Right forelimb (tissue), 1 donor: ENCODE measurements at regions not wholly inside any gene's neighbourhood (a gene's known extent, or its start where the extent isn't known, plus 50 kb on each side); places are given as distances from the start of the nearest gene placed in this dataset.
"Not testable (repeated sequence)": the region's sequence is repeated elsewhere in the genome, so short reads cannot be mapped to it uniquely, and the experiment has no call there.

Experiments
- DNase-seq: peaks from one replicate; pipeline ENCODE4 v3.0.0-alpha.2; 2018

GRCh38 chr20:48489656-48490055 lies 338.1 kb downstream of the PREX1 start:
- peak; percentile 63 for DNase-seq

GRCh38 chr20:48489046-48489463 lies 338.7 kb downstream of the PREX1 start:
- no peak for DNase-seq

DNA sequence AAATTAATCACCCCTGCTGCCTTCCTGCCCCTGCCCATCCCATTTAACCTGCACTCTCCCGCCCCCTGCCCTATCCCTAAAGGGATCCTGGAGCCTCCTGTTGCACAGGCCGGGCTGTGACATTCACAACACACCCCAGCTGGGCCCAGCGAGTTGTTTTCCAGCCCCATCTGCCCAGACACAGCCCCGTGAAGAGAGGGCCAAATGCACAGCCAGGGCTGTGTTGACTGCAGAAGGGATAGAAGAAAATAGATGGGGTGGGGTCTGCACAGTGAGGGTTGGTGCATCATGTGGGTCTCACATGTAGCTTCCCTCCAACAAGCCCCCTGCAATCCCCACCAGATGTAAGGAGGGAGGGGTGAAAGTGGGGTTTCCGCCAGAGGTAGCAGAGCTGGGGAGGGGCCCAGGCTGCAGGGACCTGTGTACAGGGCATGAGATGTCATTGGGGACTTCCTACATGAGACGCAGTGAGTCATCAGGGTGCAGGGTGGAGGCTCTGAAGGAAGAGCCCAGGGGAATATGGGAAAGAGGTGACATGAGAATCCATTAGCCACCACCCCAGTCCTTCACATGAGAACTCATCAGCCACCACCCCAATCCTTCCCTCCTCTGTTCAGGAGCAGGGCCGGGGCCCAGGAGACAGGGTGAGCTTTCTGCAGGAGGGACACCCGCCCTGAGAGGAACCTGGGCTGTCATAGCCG lies 339.3 kb downstream of the PREX1 start:
- DNase-seq: not testable (repeated sequence)

DNA sequence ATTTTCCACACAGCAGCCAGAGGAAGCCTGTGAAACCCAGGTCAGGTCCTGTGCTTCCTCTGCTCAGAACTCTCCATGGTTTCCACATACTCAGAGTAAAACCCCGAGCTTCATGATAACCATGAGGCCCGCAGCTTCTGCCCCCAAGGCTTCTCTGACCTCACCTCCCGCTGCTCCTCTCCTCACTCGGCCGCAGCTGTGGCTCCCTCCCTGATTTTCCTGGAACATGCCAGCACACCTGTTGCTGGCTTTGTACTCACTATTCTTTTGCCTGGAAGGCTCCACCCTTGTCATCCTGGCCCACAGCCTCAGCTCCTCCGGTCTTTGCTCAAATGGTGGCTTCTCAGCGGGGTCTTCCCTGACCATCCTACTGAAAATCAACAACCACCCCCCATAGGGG lies 341.7 kb downstream of the PREX1 start:
- no peak for DNase-seq

- not testable (repeated sequence) for DNase-seq
Observed at GRCh38 chr20:48485153-48485552, 342.6 kb downstream of the PREX1 start.

GRCh38 chr20:48483334-48484066 lies 344.3 kb downstream of the PREX1 start:
- DNase-seq: no peak

- no peak for DNase-seq
Observed at GRCh38 chr20:48482790-48483189, 345.0 kb downstream of the PREX1 start.

DNA sequence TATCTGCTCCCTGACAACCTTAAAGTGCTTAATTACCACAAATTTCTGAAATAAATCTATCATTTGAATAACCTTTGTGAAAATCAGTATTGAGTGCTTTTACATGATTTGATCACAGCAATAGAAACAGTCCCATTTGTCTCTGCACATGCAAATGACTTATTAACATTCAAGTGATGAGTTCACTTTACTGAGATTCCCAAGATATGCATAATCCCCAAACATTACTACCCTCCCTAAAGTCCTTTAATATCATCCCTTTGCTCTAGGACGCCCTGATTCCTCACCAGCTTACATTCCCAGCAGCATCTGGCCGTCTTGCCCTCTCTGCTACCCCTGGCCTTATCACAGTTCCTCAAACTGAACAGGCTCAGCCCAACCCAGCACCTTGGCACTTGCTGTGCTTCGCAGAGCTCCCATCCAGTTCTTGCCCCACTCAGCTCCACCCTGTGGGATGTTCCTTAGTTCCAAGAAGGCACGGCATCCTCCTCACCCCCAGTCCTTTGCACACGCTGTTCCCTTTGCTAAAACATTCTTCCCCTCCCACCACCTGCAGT lies 347.5 kb downstream of the PREX1 start:
- DNase-seq: no peak

DNA sequence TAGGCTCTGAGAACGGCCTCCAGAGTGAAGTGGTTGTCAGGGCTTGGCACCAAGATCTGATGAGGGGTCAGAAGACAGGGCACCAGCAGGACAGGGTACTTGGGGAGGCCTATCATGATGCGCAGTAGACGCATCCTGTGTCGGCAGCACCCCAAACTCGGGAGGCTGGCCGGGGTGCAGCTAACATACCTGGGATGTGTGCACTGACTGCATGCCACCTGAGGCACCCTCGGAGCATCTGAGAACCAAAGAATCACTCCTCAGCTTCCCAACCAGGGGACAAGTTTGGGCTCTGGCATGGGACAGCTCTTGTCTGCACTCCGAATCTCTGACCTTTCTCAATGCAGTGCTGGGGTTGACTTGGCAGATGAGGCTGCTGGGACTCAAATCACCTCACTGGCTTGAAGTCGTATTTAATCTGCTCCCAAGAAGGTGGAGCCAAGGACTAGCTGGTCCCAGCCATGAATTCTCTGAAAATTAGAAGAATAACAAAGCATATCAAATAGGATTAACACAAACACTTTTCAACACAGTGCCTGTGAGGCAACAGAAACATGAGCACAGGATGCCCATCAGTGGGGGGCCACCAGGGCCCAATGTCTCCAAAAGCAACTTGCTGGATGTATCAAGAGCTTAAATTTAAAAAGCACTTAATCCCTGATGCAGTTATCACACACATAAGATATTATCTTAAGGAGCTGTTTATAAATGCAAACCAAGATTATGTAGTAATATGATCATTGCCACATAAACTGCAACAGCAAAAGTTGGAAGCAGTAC lies 348.8 kb downstream of the PREX1 start:
- DNase-seq: no peak

DNA sequence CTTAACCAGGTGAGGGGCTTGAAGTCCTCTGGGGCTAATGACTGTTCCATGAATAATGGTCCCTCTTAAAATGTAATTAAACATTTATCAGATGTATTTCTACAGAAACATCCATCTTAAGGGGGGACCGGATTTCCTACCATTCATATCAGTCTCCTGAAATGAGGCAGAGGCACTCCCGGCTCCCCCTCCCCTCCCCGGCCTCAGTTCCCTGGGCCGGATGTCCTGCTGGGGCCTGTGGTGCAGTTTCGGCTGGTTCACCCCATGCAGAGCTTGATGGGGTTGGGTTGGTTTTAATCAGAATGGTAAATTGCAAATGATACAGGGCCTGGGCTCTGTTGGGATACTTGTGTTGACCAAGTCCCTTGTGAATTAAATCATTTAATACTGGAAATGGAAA lies 349.4 kb downstream of the PREX1 start:
- no peak for DNase-seq

GRCh38 chr20:48476854-48477253 lies 350.9 kb downstream of the PREX1 start:
- no peak for DNase-seq

DNA sequence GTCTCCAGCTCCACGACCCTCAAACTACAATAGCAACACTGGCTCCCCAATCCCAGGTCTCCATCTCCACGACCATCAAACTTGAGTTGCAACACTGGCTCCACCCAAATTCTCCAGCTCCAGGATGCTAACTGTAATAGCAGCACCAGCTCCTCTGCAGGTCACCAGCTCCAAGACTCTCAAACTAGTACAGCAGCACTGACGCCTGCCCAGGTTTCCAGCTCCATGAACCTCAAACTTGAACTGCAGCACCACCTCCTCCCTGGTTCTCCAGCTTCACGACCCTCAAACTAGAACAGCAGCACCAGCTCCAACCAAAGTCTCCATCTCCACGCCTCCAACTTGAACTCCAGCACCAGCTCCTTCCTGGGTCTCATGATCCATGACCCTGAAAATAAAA lies 353.8 kb downstream of the PREX1 start:
- no peak for DNase-seq

GRCh38 chr20:48471759-48472408 lies 355.9 kb downstream of the PREX1 start:
- DNase-seq: no peak

- no peak for DNase-seq
Observed at GRCh38 chr20:48471176-48471575, 356.6 kb downstream of the PREX1 start.

DNA sequence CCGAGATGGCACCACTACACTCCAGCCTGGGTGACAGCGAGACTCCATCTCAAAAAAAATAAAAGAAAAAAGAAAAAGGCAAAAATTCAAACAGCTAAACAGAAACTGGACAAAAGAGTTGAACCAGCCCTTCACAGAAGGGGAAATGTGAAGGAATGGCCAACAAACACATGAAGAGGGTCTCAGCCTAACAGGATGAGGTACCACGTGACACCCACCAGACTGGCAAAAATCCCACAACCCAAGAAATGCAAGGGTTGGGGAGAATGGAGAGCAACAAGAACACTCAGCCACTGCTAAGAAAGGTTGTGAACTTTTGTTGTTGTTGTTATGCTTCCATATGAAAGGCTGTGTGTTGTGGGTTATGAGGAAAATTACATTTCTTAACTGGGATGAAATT lies 357.7 kb downstream of the PREX1 start:
- no peak for DNase-seq

GRCh38 chr20:48469026-48469425 lies 358.8 kb downstream of the PREX1 start:
- no peak for DNase-seq

DNA sequence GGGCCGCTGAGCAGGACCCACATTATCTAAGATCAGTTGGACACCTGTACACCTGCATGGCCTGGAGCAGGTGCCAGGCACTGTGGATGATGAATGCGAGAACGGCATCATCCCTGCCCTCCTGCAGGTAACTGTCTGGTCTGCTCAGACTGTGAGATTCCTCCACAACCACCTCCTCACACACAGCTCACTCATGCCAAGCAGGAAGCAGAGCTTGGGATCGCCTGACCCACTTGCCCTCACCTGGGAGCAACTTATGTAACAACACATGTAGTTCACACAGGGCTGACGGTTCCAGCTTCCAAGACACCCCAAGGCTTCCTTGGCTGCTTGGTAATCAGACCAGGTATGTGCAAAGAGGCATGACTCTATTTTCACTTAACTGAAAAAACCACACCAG lies 359.2 kb downstream of the PREX1 start:
- no peak for DNase-seq

DNA sequence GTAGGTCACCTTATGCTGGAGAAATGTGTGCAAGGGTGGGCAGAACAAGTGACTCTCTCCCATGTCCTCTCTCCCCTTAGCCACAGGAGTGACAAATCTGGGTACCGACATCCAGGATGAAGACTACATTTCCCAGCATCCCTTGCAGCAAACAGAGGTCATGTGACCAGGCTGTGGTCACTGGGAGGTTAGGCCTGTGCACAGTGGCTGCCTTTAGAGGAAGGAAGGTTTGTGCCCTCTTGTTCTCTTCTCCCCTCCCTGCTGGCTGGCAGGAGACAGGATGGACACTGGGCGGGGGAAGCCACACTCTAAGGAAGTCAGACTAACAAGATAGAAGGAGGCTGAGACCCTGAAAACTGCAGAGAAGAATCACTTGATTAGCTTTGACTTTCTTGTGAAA lies 360.2 kb downstream of the PREX1 start:
- no peak for DNase-seq

DNA sequence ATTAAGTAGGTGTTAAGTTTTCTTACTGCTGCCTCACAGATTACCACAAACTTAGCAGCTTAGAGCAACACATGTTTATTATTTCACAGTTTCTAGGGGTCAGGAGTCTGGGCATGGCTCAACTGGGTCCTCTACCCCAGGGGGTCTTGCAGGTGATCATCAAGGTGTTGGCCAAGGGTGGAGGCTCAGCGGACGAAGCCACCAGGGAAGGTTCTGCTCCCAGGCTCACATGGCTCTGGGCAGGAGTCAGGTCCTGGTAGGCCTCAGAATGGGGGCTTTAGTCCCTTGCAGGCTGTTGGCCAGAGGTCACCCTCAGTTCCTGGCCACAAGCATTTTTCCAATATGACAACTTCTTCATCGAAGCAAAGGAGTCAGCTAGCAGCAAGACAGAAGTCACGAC lies 362.5 kb downstream of the PREX1 start:
- DNase-seq: no peak

- DNase-seq: no peak
Observed at GRCh38 chr20:48463916-48464315, 363.9 kb downstream of the PREX1 start.

- no peak for DNase-seq
Observed at GRCh38 chr20:48463096-48463720, 364.6 kb downstream of the PREX1 start.

DNA sequence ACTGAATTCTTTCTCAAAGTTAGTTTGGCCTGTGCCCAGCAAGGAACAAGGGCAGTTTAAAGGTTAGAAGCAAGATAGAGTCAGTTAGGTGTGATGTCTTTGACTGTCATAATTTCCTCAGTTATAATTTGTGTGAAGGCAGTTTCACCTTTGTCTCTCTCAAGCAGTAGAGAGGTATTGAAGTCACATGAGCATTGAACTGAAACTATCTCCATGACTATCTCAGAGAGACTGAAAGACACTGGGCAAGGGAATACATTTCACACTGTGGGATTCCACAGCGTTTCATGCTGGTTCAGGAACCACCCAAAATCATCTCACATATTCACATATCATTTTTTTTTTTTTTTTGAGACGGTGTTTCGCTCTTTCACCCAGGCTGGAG lies 366.1 kb downstream of the PREX1 start:
- no peak for DNase-seq
